ENCODE measurements at regions not wholly inside any gene's neighbourhood (a gene's known extent, or its start where the extent isn't known, plus 50 kb on each side); places are given as distances from the start of the nearest gene placed in this dataset.
"Not testable (repeated sequence)": the region's sequence is repeated elsewhere in the genome, so short reads cannot be mapped to it uniquely, and the experiment has no call there.

DNA sequence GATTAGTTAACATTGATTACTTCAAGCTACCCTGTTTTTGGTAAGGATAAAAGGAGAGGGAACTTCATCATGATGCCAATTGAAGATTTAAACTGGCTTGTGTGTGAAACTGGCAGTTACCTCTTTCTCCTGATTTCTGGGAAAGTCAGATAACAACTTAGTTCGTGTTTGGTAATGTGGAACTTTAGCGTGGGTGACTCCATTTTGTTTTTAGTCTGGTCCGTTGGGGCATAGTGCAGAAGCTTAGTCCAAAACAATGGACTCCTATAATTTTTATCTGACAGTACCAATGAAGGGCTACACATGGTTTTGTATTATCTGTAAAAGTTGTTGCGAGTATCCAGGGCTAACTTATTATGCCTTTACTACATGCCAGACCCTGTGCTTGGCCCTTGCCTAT is 294.9 kb downstream of the GUCY2F start:
- DNase-seq, result no peak
- Histone ChIP-seq H3K9me3 (no peaks in the 10 kb centered on the region), H3K36me3 (no peaks in the 10 kb centered on the region), H3K27me3 (no peaks in the 10 kb centered on the region), H3K4me1 (no peaks in the 10 kb centered on the region), H3K4me3 (no peak overlapping the region), H3K27ac (no peak overlapping the region)
- WGBS, 2 donors, result 79 to 90% methylated on average over 4 of the region's 4 CpGs
- no peak for TF ChIP-seq EP300 (IDR thresholded peaks at IDR 0.05)
- no peak for TF ChIP-seq POLR2A (IDR thresholded peaks at IDR 0.05)
- TF ChIP-seq, protein P1, sequence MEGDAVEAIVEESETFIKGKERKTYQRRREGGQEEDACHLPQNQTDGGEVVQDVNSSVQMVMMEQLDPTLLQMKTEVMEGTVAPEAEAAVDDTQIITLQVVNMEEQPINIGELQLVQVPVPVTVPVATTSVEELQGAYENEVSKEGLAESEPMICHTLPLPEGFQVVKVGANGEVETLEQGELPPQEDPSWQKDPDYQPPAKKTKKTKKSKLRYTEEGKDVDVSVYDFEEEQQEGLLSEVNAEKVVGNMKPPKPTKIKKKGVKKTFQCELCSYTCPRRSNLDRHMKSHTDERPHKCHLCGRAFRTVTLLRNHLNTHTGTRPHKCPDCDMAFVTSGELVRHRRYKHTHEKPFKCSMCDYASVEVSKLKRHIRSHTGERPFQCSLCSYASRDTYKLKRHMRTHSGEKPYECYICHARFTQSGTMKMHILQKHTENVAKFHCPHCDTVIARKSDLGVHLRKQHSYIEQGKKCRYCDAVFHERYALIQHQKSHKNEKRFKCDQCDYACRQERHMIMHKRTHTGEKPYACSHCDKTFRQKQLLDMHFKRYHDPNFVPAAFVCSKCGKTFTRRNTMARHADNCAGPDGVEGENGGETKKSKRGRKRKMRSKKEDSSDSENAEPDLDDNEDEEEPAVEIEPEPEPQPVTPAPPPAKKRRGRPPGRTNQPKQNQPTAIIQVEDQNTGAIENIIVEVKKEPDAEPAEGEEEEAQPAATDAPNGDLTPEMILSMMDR (IDR thresholded peaks at IDR 0.05), result no peak
- no peak for TF ChIP-seq POLR2AphosphoS5 (IDR thresholded peaks at IDR 0.05)
- ATAC-seq (ENCODE audit: low FRiP score in 2 of 2), result no peak

DNA sequence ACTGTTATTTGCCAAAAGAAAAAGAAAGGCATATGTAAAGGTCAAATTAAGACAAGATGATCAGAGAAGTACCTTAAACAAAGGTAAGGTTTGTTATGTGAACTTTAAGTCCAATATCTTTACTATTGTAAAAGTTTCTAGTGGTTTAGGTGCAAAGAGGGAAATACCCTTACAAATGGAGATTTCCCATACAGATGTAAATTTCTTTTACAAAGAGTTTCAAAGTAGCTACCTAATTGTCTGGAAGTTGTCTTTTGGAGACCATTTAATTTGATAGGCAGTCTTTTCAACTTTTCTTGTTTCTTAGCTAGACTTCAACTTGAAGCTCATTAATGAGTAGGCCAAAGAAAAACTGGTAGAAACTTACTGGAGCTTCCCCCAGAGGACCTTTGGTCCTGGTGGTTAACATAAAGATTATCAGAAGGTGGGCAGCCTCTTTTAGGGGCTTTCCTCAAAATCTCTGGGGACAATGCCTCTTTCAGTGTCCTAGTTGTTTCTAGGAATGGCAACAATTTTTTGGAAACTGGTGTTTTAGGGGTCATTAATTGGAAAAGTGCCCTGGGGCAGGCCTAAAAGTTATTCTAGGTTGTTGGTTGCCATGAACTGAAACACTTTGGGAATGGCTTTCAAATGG is 297.3 kb downstream of the GUCY2F start:
- ATAC-seq (ENCODE audit: low FRiP score in 2 of 2) (no peak), DNase-seq (no peak)
- Histone ChIP-seq H3K27ac (no peak overlapping the region), H3K4me3 (no peak overlapping the region), H3K4me1 (no peaks in the 10 kb centered on the region), H3K36me3 (no peaks in the 10 kb centered on the region), H3K9me3 (no peaks in the 10 kb centered on the region), H3K27me3 (no peaks in the 10 kb centered on the region)
- TF ChIP-seq POLR2A (IDR thresholded peaks at IDR 0.05) (no peak), EP300 (IDR thresholded peaks at IDR 0.05) (no peak), POLR2AphosphoS5 (IDR thresholded peaks at IDR 0.05) (no peak)
- TF ChIP-seq, protein P1 (IDR thresholded peaks at IDR 0.05), result no peak

DNA sequence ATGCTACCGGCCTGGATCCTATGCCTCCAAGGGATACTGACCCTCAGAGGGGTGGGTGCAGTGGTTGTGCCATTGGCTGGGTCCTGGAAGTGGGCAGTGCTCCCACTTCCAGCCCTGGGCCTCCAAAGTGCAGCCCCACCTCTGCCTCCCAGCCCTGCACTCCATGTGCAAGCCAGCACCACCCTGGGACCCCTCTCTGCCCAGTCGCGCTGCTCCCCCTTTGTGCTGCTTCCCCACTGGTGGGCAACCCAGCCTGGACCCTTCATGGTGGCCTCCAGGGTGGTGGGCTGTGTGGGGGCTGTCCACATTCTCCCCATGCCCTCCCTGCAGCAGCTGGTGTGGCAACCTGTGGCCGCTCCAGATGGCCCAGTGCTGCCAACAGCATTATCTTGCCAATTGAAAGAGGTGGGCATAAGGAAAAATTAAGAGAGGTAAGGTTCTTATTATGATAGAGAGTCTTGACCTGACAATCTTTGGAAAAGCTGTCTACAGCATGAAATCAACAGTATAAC is 309.7 kb downstream of the GUCY2F start:
- H3K9me3 ChIP-seq, result peaks cover 0 to 8% (median 0%) of the 10 kb centered on the region in 4 donors
- TF ChIP-seq, protein P1 (IDR thresholded peaks at IDR 0.05), result no peak
- TF ChIP-seq EP300 (IDR thresholded peaks at IDR 0.05) (no peak), POLR2A (IDR thresholded peaks at IDR 0.05) (no peak), POLR2AphosphoS5 (IDR thresholded peaks at IDR 0.05) (no peak)
- no peak overlapping the region for H3K4me3 ChIP-seq
- 79% methylated on average over 4 of the region's 4 CpGs; no CpG with 5 or more reads in 1 of the 2 donors for WGBS, 2 donors
- H3K27me3 ChIP-seq, result no peaks in the 10 kb centered on the region
- ATAC-seq (ENCODE audit: low FRiP score in 2 of 2), result no peak
- no peak overlapping the region for H3K27ac ChIP-seq
- H3K36me3 ChIP-seq, result no peaks in the 10 kb centered on the region
- DNase-seq, result peak in 1 of 2 donors; percentile 12
- H3K4me1 ChIP-seq, result no peaks in the 10 kb centered on the region

DNA sequence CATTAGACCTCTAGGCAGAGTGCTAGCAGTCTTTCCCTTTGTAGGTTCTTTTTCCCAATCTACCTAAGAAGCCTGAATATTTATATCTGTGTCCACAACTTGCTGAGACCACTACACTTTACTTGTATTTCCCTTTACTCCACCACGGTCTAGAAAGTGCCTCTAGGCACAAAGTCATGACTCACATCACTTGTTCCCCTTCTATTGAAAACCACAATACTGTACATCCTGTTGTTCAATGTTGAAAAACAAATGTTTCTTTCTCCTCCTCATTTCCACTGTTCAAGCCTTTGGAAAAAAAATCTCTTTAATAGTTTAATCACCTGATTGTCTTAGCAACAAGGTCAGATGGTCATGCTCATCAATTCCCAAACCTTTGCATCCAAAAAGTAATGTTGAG is 326.7 kb downstream of the GUCY2F start:
- WGBS, 2 donors, result 41 to 50% methylated on average over 1 of the region's 1 CpG
- Histone ChIP-seq H3K9me3 (peaks cover 0 to 8% (median 0%) of the 10 kb centered on the region in 4 donors), H3K27ac (no peak overlapping the region), H3K36me3 (no peaks in the 10 kb centered on the region), H3K27me3 (no peaks in the 10 kb centered on the region), H3K4me3 (no peak overlapping the region), H3K4me1 (no peaks in the 10 kb centered on the region)
- DNase-seq (no peak), ATAC-seq (ENCODE audit: low FRiP score in 2 of 2) (no peak)
- TF ChIP-seq, protein P1 (IDR thresholded peaks at IDR 0.05), result no peak
- TF ChIP-seq POLR2AphosphoS5 (IDR thresholded peaks at IDR 0.05) (no peak), POLR2A (IDR thresholded peaks at IDR 0.05) (no peak), EP300 (IDR thresholded peaks at IDR 0.05) (no peak)

DNA sequence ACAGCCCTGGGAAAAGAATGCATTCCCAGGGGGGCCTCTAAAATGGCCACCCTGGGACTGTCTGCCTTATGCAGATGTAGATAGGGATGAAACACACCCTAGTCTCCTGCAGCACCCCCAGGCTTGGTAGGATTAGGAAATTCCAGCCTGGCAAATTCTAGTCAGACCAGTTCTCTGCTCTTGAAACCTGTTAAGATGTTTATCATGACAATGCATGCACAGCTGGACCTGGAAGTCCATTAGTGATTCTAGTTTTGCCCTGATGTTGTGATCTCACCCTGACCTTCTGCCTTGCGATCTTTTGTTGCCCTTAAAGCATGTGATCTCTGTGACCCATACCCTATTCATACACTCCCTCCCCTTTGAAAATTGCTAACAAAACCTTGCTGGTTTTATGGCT is 337.7 kb downstream of the GUCY2F start:
- H3K27me3 ChIP-seq; H3K36me3 ChIP-seq; DNase-seq; ATAC-seq (ENCODE audit: low FRiP score in 2 of 2); H3K9me3 ChIP-seq; H3K4me1 ChIP-seq; H3K4me3 ChIP-seq; H3K27ac ChIP-seq: not testable (repeated sequence)
- whole genome bisulfite sequencing, 2 donors, result 63 to 88% methylated on average over 1 of the region's 1 CpG

All from upper lobe of left lung (tissue), 6 donors.